NCI-H2107 treated with DMSO at 0.1 percent for 48 hours (cell line): ENCODE measurements at regions not wholly inside any gene's neighbourhood (a gene's known extent, or its start where the extent isn't known, plus 50 kb on each side); places are given as distances from the start of the nearest gene placed in this dataset.

Source experiments
- DNase-seq: peaks from one replicate; lab custom pipeline; 2025; ENCODE audit not compliant: unreplicated experiment; lab: John Stamatoyannopoulos, UW

- DNase-seq: no peak
Measured at GRCh38 chr13:60797112-60797511, 400.1 kb downstream of the TDRD3 start.

GRCh38 chr13:60794751-60795150 lies 397.7 kb downstream of the TDRD3 start:
- DNase-seq: no peak

GRCh38 chr13:60790620-60791019 lies 393.6 kb downstream of the TDRD3 start:
- DNase-seq: no peak

DNA sequence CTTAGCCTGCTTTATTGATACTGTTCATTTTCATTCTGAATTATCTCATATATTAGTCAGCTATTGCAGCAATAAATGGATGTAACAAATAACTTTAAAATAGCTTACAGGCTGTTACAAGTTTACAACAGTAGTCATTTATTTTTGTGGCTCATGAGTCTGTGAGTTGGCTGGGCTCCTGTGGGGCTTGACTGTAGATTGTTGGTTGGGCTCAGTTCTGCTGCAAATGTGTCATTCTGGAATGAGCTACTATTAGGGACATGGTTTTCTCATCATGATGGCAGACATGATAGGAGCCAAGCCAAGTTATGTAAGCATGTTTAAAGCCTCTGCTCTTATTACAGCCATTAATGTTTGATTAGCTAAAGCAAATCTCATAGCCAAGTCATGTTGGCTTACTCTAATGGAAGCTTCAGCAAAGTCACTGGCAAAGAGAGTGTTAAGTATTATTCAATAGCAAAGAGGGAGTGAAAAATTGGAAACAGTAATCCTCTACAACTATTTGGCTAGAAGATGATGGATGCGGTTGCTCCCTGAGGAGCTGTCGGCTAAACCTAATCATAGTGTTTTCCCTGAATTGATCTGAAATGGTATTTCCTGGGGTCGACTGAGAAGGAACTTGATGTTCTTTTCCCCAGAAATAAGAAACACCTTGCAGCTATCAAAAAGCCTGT lies 391.3 kb downstream of the TDRD3 start:
- no peak for DNase-seq

GRCh38 chr13:60787083-60787482 lies 390.1 kb downstream of the TDRD3 start:
- no peak for DNase-seq

DNA sequence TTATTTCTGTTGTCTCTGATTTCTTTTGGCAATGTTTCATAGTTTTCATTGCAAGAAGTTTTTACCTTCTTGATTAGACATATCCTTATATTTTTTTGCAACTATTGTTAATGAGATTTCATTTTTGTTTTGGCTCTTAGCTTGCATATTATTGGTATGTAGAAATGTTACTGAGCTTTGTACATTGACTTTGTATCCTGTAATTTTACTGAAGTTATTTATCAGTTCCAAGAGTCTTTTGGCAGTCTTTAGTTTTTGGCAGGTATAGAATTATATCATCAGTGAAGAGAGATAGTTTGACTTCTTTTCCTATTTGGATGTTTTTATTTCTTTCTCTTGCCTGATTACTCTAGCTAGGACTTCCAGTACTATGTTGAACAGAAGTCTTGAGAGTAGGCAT lies 375.7 kb downstream of the TDRD3 start:
- DNase-seq: no peak

DNA sequence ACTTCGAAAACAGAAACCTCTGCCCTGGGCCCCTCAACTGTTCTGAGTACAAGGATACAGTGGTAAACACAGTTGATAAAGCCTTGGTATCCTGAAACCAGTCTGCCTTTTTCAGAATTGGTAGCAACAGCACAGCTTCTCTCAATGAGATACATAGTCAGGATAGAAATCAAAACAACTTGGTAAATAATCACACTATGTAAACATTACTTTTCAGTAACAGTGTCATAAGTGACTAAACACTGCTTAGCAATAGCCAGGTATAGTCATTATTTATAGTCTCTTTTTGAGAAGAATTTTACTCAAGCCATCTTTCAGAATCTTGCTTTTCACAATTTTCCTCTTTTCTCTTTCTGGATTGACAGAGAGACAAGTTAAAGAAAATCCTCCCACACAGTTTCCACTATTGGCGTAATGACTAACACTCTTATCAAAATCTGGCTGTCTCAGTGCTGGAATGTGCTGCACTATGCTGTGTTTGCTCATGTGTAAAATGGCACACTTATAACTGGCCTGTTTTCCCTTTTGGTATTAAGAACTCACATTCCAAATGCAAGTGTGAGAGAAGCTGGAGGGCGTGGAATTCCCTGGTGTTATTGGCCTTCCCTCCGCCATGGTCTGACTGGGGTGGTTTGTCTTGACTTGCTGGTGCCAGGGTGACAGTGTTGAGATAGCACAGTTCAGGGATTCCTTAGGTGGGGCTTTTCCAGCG lies 368.8 kb downstream of the TDRD3 start:
- DNase-seq: no peak

GRCh38 chr13:60759499-60759898 lies 362.5 kb downstream of the TDRD3 start:
- no peak for DNase-seq

DNA sequence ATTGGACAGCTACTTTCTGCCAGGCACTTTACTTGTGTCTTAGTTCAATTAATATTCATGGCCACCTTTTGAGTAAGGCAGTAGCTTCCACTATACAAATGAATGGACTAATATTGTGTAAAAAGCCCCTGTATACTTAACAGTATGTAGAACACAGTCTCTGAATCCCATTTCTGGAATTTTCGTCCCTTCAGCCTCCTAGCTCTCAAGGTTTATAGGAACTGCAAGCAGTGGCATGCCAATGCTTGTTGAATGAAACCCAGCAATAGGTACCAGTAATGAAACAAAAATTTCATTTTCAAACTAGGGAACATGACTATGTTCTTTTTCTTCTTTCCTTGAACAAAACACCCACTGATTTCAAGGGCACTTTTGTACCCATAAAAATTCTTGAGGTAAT lies 361.6 kb downstream of the TDRD3 start:
- DNase-seq: no peak

GRCh38 chr13:60757501-60758215 lies 360.6 kb downstream of the TDRD3 start:
- DNase-seq: no peak

- DNase-seq: no peak
Measured at GRCh38 chr13:60756306-60756705, 359.3 kb downstream of the TDRD3 start.

- DNase-seq: no peak
Measured at GRCh38 chr13:60755380-60756163, 358.6 kb downstream of the TDRD3 start.

DNA sequence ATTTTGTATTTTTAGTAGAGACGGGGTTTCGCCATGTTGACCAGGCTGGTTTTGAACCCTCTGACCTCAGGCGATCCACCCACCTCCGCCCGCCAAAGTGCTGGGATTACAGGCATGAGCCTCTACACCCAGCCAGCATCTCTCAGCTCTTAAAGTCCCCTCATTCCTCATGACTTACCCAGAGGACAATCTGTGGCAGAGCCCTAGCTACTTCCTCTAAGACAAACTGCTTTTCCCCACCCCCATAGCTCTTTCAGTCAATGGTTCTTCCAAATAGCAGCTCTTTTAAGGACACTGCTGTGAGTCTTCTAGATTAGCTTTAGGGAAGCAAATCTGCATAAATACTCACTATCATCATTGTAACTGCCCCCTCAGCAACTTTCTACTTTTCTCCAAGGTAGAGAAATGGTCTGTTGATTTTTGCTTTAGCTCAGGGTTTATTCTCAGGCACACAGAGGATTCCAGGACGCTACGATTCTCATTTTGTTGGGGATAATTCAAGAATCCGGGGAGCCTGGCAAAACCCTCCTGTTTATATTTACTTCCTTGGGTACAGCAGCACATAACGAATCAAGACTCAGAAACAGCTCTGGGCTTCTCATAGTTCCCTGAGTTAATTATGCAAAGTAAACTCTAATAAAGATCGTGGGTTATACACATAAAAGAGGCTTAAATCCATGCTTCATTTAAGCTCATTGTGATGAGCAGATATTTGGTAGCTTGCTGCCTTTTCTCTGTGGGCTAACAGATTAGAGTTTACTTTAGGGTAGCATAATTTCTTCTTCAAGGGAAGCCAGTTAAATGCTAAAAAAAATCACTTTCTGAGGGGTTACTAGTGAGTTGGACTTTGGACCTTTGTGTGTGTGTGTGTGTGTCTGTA lies 357.4 kb downstream of the TDRD3 start:
- DNase-seq: no peak

DNA sequence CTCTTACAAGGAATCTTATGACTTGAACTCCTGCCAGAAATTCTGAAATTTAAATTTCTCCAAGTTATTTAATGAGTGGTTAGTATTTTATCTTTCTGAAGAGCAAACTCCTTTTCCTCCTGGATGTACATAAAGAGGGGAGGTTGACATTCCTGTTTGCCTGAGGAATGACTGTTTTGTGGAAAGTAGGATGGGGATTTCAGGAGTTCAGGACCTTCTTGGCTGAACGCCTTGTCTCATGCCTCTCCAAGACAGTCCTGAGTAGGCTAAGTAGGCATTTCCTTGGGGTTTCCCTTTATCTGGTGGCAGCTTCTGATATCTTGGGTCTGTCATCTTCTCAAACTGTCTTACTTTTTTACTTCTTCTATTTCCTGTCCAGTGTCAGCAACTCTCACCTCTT lies 356.6 kb downstream of the TDRD3 start:
- DNase-seq: no peak

DNA sequence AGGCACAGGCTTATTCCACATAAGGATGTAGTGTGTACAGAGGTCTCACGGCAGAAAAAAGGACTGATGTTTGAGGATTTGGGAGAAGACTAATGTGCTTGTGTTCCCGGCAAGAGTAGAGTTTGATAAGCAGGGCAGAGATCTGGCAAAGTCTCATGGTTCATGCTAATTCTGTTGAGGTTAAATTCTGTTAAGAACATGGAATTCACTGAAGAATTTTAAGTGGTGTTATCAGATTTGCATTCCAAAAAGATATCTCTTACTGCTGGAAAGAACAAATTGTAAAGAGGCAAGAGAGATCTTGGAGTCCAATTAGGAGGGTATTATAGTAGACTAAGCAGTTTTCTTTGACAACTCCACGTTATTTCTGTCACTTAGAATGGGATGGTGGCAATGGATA lies 348.3 kb downstream of the TDRD3 start:
- DNase-seq: no peak

DNA sequence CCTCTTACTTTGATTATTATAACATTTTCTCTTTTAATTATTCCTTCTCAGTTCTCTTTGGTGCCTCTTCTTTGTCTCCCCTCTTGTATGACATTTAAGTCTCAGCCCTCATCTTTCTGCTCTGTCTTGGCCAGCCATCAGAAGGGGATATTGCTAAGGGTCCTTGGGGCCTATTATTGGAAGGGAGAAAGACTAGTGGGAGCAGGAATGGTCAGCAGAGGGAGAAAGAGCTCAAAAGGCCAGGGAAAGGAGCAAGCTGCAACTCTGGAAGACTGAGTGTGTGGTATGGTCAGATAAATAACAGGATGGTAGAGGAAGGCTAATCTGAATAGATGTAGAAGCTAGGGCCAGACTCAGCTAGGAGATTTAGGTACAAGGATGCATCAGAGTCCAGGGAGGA lies 336.9 kb downstream of the TDRD3 start:
- DNase-seq: no peak

DNA sequence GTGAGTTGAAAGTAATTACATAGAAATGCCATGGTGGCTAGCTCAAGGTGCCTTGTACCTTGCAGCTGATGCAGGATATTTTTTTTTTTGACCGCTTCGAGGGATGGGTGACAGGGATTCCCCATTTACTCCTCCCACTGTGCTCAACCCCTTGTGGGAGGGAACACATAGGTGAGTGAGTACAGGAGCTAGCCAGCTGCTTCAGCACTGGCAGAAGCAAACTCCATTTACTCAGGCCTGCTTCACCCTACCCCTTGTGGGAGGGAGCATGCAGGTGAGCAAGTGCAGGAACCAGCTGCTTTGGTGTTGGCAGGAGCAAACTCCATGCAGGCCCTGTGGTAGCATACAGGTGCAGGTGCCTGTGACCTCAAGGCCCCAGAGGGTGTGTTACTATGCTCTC lies 330.1 kb downstream of the TDRD3 start:
- no peak for DNase-seq

DNA sequence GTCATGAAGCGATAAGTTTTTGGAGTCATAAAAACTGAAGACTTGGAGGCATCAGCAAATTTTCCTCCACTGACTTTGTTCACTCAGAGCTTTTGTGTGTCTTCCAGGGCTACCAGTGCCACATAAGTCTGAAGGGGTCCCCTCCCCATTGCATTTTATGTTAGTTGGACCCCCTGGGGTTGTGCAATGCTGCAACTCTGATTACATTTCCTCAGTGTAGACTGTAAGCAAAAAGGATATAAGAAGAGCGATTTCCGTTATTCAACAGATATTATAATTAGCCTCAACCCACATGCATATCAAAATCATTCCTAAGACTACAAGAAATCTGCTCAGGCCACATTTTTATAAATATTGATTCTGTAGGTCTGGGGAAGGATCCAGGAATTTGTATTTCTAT lies 324.0 kb downstream of the TDRD3 start:
- DNase-seq: no peak

GRCh38 chr13:60720590-60720989 lies 323.6 kb downstream of the TDRD3 start:
- no peak for DNase-seq

DNA sequence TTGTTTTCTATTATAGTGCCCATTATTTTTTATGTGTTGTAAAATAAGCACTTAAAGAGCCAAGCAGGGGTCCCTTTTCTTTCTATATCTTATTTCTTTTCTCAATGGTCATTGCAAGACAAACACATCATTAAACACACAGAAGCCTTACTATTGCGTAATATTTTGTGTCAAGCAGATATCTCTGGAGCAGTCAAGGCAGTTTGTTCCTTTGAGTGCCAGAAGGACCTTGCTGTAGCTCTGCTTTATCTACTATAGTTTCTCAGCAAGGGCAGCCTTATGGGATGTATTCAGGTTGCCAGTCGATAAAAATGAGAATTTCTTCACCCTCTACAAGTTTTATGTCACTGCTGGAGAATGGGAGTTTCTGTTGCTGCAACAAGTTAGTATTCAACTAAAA lies 319.3 kb downstream of the TDRD3 start:
- no peak for DNase-seq

DNA sequence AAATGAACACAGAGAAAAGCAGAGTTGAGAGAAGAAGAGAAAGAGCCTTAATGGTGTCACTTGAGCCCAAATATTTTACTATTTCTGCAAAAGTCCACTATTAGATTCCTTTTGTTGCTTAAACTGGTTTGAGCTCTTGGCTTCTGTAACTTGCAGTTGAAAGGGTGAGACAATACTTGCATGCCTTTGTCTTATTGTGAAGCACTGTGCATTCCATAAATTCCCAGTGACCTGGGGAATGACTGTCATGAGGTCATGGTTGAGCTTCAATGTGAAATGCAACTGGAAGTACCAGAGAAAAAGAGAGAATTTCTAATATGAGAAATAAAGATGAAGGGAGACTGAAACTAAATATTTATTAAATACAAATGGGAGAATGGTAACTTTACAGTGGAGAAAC lies 310.9 kb downstream of the TDRD3 start:
- DNase-seq: no peak
